HG03469 (cell line): ENCODE measurements at regions not wholly inside any gene's neighbourhood (a gene's known extent, or its start where the extent isn't known, plus 50 kb on each side); places are given as distances from the start of the nearest gene placed in this dataset.
"Not testable (repeated sequence)": the region's sequence is repeated elsewhere in the genome, so short reads cannot be mapped to it uniquely, and the experiment has no call there.

Experiments
- ATAC-seq: cut with Tn5 transposase; IDR thresholded peaks from one replicate; pipeline ENCODE4 v1.9.1; 2021; ENCODE audit warnings: mild to moderate bottlenecking, moderate library complexity, moderate number of reproducible peaks; ENCODE audit not compliant: unreplicated experiment

DNA sequence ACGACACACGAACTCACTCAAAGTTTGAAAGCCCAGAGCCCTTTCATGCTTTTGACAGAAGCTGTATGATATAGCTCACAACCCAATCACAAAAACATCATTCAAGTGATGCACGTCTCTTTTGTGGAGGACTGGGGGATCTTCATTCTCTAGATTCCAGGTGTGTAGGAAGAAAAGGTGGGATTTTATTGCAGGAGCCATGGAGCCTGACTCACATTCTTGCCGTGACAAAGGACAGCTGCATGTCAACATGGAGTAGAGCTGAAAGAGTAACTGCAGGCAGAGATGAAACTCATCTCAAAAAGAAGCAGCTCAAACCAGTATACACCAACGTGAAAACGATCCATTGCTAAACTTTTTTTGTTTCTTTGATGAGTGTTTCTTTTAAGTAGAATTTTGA, 50.9 kb upstream of the PDE1A start:
- ATAC-seq: no peak

DNA sequence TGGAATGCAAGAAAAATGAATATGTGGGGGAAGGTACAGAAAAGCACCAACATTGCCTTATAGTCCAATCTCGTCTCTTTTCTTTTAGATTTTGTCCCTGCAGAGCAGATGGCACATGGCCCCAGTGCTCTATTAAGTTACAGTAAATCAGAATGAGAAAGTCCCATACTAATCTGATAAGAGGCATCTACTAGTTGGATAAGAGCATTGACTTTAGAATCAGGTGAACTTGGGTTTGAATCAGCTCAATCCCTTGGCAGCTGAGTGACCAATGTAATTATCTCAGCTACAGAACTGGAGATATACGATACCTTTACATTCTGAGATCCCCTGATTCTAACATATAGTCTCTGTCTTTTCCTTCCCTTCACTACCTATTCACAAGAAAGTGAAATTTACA, 54.8 kb upstream of the PDE1A start:
- ATAC-seq: no peak

DNA sequence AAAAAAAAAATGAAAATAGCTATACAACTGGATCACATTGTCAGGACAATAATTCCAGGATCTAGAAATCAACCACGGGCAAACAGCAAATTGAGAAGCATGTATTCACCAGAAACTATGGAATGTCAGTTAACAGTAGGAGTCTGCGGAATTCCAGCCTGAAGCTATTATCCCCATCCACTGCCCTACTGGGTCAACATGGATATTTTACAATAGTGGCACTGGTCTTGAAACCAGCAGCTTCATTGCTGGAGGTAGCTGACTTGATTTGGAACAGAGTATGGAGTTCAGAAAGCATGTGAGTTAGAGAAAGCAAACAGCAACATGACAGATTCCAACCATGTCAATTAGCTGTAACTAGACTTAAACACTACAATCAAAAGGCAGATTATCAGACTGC, 55.7 kb upstream of the PDE1A start:
- no peak for ATAC-seq

DNA sequence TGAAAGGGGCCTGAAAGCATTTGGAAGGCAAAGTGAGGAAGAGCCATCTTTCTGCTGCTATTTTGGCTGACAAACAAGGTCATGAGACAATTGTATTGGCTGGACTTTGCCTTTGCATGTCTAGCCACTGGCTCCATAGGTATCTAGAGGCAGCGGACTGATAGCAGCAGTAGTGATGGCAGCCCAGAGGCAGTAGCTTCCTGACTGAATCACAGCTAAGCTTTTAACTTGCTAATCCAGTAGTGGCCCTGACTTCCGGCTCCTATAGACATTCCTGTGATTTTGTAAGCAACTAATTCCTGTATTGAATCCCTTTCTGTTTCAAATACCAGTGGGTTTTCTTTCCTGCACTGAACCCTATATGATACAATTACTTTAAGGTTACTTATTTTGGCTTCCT, 69.8 kb upstream of the PDE1A start:
- ATAC-seq: no peak

DNA sequence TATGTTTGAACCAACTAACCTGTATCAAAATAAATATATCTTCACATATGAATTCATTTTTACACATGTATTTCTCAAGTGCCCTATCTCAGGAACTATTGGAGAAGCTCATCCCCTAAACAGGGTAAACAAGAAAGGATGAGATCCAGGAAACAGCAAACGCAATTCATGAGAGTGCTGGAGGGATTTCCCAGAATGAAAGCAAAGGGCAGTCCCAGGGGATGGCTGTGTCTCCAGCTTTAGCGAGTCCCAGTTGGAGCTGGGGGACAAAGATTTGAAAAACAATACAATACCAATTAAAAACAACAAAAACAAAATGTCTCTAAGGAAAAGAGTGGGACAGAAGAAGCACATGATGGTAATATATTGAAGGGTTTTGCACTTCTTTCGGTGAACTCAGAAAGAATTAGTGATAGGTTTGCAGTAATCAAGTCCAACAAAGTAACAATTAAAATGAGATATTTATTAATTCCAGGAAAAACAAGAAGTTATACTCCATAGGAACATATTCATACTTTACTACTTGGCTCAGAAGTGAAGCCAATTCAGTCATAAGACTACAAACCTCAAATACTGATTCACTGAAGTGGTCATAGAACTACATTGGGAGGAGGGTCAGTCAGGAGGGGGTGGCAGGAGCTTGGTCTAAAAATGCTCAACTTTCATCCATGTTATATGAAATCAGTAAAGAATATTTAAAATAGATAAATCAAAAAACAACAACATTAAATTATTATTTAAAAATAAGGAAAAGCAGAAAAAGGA, 73.1 kb upstream of the PDE1A start:
- no peak for ATAC-seq

DNA sequence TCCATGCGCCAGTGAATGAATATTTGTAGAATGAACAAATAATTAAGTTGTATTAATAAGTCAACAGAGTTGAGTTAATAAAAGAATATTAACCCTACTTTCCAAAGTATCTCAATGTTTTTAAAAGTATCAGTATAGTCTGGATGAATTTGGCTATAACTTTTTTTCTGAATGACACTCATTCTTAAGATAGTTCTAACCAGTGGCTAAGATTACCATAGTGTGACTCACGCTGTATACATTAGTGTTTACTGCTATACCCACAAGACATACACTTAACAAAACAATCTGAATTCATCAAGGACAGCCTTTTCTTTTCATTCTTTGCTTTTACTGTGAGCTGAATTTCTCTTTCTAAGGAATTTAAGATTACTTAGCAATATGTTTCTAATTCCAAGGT, 77.0 kb upstream of the PDE1A start:
- ATAC-seq: no peak

DNA sequence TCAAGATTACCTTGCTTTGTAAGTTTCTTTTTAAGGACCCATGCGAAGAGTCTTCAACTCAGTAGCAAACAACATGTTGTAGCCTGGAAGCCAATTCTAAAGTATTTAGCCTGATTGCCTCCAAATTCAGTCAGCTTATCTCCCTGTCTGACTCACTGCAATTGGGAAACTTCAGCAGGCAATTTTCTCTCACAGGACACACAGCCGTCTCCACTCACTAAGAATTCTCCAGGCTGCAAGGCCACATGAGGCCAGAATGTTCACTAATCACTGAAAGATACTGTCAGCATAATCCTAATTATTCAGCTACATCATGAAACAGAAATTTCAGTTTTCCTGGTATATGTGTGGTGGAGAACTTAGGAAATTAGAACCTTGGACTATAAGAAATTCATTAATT, 78.1 kb upstream of the PDE1A start:
- ATAC-seq: no peak

DNA sequence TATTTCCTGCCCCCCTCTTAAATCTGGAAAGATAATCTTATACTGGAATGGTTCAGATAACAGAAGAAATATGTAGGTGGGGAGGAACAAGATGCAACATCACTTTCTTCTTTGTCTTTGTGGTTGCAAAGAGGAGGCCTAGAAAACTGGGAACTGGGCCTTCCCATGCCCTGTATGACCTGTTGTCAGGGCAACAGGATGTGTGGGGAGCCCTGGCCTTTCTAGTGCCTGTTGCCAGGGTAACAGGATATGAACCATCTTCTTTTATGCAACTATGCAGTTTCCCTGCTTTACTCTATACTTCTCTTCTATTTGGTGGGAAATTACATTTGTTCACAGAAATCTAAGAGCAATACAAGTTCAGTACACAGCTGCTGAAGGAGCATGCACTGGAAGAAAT, 79.8 kb upstream of the PDE1A start:
- no peak for ATAC-seq

DNA sequence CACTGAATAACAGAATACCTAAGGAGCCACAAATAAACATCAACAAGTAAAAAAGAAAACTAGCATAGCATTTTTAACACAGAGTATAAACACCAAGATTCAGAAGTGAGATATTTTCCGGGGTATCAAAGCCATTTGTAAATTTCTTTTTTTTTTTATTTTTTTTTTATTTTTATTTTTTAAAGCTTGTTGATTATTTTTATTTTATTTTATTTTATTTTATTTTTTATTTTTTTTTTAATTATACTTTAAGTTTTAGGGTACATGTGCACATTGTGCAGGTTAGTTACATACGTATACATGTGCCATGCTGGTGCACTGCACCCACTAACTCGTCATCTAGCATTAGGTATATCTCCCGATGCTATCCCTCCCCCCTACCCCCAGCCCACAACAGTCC, 81.7 kb upstream of the PDE1A start:
- ATAC-seq: not testable (repeated sequence)

DNA sequence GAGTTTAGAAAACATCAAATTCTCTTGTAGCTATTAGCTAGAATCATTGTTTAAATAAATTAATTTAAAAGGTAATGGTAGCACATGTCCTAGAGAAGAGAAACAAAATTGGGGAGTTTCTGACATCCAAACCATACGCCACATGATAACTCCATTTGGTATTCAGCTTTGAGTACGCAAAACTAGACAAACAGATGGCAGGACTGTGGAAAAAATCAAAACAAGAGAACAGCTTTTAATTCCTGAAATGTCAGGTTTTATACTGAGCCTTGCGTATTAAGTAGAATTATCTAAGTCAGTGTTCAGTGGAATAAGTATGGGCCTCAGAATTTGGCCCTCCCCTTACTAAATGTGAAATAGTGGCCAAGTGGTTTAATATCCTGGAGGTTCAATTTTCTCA, 82.4 kb upstream of the PDE1A start:
- ATAC-seq: no peak

DNA sequence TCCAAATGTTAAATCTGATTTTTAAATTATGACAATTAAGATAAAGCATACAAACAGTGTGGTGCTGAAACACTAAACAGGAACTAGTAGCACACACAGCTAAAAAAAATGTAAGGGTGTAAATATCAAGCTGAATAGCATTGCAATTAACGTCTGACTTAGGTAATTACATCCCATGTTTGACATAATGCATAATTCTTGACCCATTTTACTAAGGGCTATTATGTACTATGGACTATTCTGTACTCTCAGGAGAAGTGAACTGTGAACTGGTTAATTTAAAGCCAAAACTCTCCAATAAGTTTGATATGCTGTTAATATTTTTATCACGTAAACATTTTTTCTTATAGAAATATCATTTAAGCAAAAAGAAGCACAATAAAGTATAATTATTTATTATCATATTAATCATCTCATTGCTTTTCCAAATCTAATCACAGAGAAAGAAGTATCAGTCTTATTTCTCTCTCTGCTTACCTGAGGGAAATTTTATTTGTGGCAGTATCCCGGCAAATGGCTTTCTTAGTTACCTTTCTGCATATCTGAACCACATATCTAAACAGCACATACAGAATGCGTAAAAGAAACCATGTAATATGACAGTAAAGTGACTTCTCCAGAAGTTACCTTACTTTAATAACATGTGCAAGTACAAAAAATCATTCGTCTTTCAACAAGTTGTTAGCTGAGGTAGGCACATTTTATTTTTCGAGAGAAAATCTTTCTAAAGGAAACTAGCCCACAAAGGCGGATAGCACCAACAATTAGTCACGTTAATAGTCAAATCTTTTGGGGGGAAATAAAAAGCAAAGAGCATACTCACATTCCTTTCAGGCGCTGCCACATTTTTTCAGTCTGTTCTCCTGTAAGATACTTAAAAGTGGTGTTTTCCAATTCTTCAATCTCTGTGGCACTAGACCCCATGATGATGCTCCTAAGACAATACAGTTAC, 94.9 kb upstream of the PDE1A start:
- no peak for ATAC-seq

DNA sequence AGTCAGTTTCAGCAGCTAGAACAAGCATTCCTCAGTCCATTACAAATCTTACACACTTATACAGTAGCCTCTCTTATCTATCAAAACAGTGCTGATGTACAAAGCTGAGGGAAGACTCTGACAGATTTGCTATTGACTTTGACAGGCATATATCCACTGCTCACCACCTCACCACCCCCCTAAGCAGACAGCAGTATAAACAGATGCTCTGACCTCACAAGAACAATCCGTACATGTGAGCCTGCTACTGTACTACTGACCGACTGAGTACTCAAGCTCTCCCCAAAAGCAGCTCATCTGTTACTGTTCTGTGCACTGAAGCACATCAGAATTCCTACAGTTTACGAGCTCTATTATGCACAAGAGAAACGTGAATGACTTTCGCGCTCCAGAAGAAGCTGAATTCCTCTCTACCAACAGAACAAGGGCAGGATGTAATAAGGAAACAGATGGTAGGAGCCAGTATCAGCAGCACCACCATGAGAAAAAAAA, 95.6 kb upstream of the PDE1A start:
- no peak for ATAC-seq

DNA sequence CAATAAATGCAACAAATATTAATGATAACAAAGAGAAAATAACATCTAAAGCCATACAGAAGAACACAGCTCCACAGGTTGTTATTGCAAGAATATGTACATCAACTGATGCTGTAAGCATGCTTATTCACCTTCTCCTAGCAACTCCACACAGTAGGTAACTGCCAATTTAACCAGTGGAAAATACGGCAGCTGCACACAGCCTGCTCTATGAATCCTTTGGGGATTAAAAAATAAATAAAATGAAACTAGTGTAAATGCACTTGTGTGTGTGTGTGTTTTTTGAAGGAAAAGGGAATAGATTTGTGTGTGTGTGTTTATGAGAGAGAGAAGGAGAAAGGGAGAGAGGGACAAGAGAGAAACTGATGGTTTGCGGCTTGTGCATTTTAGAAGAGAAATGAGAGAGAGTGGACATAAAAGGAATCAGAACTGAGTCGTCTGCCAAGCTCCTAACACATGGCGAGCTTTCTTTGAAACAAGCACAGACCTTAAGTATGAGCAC, 96.2 kb upstream of the PDE1A start:
- no peak for ATAC-seq

DNA sequence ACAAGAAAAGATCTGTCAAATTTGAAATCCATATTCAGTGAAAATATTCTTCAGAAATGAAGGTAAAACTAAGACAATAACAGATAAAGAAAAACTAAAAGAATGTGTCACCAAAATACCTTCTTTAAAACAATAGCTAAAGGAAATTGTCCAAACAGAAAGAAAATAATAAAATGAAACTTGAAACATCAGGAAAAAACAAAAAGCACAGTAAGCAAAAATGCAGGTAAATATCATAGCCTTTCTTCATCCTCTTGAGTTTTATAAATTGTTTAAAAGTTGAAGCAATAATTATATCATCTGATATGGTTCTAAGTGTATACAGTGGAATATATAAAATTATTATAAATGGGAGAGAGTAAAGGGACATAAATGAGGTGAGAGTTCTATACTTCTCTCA, 103.8 kb upstream of the PDE1A start:
- ATAC-seq: no peak

DNA sequence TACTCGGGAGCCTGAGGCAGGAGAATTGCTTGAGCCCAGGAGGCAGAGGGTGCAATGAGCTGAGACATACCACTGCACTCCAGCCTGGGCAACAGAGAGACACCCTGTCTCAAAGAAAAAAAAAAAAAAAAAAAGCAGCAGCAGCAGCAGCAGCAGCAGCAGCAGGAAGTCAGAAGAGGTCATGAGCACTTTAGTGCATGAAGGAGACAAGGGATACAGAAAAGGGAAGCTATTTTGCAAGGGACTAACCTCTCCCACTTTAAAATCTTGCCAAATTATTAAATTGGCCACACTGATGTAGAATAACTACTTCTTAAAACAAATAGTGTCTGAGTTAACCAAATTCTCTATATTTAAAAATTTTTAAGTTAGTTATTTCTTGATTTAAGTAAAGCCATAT, 113.4 kb upstream of the PDE1A start:
- ATAC-seq: no peak

DNA sequence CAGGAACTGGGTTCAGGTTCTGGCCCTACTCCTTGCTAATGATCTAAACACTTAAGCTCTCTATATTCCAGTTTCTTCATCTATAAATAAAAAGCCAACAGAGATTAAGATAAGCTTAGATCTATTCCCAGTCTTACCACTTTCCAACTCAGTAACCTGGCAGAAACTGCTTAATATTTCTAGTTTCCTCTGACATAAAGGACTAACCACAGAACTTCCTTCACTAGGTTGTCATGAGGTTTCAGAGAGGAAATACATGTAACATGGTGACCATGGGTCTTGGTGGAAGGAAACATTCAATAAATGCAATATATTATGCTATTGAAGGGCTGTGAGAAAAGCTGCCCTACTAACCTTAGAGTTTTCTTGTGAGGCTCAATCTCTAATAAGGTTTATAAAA, 114.4 kb upstream of the PDE1A start:
- ATAC-seq: peak; percentile 85

DNA sequence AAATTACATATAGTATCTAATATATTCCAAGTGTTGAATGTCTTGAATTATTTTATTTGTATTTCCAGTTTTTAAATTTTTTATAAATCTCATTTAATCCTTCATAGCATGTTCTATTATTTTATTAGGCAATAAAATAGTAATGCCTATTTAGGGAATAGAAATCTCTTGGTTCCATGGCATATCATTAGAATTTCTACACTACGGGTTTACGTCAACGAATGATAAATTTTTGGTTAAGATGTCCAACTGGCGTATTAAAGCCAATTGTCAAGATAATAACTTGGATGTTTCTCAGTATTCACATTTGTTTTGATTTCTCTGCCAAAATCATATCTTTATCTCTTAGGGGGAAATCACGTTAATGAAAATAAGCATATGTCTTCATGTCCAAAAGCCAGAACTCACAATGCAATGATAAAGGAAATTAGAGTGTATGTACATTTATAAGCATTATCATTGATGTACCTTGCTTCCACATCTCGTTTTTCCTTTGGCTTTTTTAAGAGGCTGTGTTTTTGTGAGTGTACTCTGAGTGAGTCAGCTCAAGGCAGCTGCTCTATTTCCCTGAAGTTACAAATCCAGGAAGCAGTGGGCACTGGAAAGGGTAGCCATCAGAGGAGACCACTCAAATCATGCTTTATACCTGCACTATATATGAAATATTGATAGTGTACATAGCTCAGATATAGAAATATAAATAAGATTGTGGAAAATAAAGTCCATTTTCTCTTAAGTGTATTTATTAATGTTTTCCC, 115.8 kb upstream of the PDE1A start:
- ATAC-seq: no peak

DNA sequence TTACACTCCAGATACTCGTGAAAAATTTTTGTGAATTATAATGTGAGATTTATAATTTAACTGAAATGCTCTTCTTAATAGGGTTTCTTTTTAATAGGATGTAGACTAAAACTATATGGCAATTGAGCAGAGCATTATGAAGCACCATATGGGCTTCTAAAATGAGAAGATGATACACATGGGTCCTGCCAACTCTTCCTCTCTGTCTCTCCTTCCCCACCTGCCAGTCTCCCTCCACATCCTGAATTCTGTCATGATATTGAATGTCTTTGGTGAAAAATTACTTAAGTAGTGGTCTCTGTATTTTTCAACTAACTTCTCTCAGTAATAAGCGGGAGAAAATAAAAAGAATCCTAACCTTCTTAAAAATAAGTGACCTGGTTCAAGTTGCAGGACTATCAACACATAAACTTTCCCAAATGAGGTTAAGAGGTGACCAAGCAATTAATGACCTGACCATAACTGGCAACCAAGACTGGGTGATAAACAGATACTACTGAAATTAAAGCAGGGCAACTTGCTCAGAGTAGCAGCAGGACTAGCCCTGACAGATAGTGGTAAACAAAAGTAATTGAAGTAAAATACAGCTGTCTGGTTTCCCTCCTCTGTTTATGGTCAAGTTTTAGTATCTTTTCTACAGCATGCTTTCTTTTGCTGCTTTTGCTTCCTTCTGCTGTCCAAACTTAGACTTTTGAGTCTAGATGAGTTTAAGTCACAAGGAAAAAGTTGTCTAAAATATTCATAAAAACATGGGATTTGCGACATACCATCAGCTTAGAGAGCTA, 117.1 kb upstream of the PDE1A start:
- ATAC-seq: no peak

DNA sequence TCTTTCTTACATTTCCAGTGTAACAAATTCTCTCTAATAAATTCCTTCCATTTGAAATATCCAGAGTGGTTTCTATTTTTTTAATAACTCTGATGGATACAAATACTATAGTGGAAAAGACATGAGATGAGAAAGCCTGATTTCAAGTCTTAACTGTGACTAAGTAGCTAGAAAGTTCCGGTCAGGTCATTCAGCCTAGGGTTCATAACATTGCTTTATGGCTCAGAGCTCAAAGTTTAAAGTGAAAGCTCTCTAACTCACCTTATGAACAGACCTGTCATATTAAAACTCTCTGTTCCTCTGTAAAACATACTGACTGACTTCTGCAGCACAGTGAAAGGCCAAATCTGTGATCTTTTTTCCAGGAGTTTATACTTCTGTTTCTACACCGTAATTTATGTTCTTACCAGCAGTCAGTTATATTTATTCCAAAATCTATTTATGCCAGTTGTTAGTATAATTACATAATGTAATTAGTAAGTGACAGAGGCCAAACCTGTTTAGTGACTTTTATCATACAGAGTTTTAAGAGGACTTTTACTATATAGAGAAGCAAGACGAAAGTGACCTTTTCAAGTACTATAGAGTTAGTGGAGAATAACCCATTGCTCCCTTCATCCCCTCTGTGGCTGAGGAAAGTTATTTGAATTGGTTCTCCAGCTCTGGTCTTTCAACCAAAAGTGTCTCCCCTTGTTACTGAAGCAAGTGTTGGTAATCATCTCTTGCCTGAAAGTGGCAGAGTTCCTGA, 118.8 kb upstream of the PDE1A start:
- peak; percentile 64 for ATAC-seq
